HG02571 (cell line): ENCODE measurements at regions not wholly inside any gene's neighbourhood (a gene's known extent, or its start where the extent isn't known, plus 50 kb on each side); places are given as distances from the start of the nearest gene placed in this dataset.
"Not testable (repeated sequence)": the region's sequence is repeated elsewhere in the genome, so short reads cannot be mapped to it uniquely, and the experiment has no call there.

Experiments used
- ATAC-seq: cut with Tn5 transposase; IDR thresholded peaks from one replicate; pipeline ENCODE4 v1.9.1; 2021; ENCODE audit warnings: mild to moderate bottlenecking, moderate library complexity; ENCODE audit not compliant: unreplicated experiment

- no peak for ATAC-seq
Measured at GRCh38 chr9:31168161-31168560, 1216.3 kb upstream of the ACO1 start.

DNA sequence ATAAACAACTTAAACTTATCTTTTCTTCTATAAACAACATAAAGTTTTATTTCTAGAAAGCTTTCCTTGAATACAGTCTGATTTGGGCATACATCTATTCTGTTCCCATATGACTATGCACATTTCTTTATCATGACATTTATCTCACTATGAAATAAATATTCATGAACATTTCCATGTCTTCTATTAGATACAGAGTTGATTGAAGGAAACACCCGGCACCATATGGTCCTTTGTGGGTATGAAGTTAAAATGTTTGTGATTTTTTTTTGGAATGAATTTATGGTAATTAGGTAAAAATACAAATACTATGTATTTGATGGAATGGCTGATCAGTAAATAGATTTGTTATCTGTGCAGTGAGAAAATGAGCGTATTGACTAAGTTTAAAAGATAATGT, 1209.8 kb upstream of the ACO1 start:
- no peak for ATAC-seq

GRCh38 chr9:31183866-31184265, 1200.6 kb upstream of the ACO1 start:
- no peak for ATAC-seq

DNA sequence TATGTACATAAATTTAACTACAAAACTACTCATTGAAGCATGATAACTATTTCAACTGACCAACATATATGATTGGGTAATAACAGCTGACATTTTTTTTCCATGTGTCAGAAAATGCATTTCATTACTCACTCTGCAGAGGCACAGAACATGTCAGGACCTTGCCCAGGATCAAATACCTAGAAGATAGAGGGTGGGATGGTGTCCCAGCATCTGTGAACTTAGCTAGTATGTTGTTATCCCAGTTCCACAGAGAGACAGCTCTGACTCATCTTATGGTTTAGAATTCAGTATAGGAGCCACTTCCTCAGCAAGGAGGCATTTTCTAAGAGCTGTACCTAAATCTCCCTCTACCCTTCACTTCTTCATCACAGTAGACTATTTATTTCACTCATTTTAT, 1198.6 kb upstream of the ACO1 start:
- no peak for ATAC-seq

DNA sequence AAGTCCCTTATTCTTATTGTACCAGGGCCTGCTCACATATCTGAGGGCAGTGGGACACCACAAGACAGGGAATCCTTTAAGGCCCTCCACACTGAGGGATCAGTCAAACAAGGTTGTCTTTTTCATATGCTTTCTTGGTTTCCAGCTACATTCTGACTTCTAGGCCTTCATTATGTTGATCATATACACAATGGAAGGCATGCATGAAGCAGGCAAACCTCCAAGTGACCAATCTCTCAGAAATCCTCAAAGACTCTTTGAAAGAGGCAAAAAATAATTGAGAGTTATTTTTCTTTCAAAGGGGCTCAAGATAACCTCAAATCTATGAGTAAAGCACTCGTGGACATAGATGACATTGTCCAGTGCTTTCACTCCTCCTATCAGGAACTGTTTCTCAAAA, 1195.9 kb upstream of the ACO1 start:
- no peak for ATAC-seq

GRCh38 chr9:31210978-31211570, 1173.4 kb upstream of the ACO1 start:
- ATAC-seq, result peak; percentile 82

DNA sequence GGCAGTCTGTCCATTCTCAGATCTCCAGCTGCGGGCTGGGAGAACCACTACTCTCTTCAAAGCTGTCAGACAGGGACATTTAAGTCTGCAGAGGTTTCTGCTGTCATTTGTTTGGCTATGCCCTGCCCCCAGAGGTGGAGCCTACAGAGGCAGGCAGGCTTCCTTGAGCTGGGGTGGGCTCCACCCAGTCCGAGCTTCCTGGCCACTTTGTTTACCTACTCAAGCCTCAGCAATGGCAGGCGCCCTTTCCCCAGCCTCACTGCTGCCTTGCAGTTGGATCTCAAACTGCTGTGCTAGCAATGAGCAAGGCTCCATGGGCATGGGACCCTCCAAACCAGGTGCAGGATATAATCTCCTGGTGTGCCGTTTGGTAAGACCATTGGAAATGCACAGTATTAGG, 1154.5 kb upstream of the ACO1 start:
- ATAC-seq, result not testable (repeated sequence)

- ATAC-seq, result no peak
Measured at GRCh38 chr9:31232485-31232884, 1152.0 kb upstream of the ACO1 start.

DNA sequence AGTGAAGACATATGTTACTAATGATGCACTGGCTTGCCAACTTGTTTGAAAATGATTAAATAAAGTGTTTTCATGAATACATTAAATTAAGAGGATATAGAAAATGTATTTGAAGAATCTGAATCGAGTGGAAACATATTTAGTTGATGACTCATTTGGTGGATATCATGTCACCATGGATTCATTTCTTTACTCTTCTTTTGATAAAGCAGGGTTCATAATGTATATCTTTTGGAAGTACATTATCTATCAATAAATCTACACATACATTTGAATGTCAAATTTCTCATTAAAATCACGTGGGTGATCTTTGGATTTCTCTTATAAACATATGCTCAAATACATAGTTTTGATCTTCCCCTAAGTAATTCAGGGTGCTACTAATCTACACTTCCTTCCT, 1148.1 kb upstream of the ACO1 start:
- no peak for ATAC-seq

GRCh38 chr9:31243386-31243785, 1141.1 kb upstream of the ACO1 start:
- ATAC-seq, result no peak

- ATAC-seq, result no peak
Measured at GRCh38 chr9:31248156-31248555, 1136.3 kb upstream of the ACO1 start.

DNA sequence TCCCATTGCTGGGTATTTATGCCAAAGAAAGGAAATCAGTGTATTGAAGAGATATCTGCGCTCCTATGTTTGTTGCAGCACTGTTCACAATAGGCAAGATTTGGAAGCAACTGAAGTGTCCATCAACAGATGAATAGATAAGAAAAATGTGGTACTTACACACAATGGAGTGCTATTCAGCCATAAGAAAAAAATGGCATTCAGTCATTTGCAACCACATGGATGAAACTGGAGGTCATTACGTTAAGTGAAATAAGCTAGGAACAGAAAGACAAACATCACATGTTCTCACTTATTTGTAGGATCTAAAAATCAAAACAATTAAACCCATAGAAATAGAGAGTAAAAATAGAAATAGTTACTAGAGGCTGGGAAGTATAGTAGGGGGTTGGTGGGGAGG, 1133.1 kb upstream of the ACO1 start:
- no peak for ATAC-seq

- no peak for ATAC-seq
Measured at GRCh38 chr9:31253800-31254762, 1130.4 kb upstream of the ACO1 start.

GRCh38 chr9:31255211-31255610, 1129.2 kb upstream of the ACO1 start:
- no peak for ATAC-seq

- ATAC-seq, result no peak
Measured at GRCh38 chr9:31259824-31260223, 1124.6 kb upstream of the ACO1 start.

DNA sequence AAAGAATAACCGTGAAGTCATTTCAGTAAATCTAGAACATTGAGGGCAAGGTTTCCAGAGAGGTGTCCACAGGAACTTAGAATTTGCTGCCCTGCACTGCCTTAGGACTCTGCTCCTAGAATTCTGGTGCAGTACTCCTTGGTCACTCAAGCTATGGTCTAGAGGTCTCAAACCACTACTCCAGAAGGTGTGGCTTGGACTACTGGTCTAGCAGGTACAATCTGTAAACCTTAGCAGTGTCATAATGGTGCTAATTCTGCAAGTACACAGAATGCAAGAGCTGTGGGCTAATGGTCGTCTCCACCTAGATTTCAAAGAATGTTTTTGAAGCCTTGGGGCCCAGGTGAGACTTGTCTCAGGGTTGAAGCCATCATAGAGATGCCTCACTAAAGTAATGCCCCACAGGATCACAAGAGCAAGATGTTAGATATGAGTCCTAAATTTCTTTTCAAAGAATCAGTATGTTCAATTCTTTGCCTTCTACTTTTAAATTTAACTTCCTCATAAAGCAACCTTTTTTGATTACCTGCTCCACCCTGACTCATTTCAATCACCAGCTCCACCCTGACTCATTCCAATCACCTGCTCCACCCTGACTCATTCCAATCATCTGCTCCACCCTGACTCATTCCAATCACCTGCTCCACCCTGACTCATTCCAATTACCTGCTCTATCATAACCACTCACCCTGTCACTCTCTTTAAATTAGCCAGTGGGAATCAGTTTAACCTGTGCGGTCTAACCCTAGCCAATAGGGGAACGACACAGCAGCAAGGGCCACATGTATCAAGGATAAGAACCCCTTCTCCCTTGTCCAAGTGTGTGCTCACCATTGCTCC, 1111.8 kb upstream of the ACO1 start:
- ATAC-seq, result no peak

- ATAC-seq, result no peak
Measured at GRCh38 chr9:31275419-31275818, 1109.0 kb upstream of the ACO1 start.

- no peak for ATAC-seq
Measured at GRCh38 chr9:31290731-31291130, 1093.7 kb upstream of the ACO1 start.

DNA sequence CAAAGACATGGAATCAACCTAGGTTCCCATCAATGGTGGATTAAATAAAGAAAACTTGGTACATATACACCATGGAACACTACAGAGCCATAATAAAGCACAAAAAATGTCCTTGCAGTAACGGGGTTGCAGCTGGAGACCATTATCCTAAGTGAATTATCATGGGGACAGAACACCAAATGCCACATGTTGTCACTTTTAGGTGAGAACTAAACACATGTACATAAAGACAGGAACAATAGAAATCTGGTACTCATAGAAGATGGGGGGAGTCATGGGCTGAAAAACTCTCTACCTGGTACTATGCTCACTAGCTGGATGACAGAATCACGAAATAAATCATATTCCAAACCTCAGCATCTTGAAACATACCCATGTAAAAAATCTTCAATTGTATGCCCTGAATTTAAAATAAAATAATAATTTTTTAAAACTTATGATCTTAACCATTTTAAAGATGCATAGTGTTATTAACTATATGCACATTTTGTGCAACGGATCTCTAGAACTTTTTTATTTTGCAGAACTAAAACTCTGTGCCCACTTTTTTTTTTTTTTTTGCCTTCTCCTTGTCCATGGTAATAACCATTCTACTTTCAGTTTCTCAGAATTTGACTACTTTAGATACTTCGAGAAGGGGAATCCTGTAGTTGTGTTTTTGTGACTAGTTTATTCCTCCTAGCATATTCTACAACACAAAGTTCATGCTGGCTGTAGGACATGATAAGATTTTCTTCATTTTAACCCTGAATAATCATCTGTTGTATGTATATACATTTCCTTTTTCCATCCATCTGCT, 1081.6 kb upstream of the ACO1 start:
- peak; percentile 91 for ATAC-seq

DNA sequence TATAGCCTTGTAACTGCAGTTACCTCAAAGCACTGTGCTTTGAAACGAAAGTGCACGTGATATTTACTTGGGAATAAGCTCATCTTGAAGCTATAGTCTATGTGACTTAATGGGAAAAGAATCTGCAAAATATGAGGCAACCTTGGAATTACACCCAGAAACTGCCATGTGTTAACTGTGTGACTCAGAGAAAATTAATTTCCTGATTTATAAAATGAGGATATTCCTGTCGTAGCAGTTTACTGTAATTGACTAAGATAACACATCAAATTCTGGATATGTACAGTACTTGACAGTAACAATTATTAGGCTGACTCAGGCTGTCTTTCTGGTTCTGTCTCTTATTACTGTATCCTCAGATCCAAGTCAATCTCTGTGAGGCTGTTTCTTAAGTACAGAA, 1079.9 kb upstream of the ACO1 start:
- ATAC-seq, result no peak

- no peak for ATAC-seq
Measured at GRCh38 chr9:31314241-31314640, 1070.2 kb upstream of the ACO1 start.
